ENCODE measurements at regions not wholly inside any gene's neighbourhood (a gene's known extent, or its start where the extent isn't known, plus 50 kb on each side); places are given as distances from the start of the nearest gene placed in this dataset.

- TF ChIP-seq MGA (IDR thresholded peaks at IDR 0.05): no peak
- TF ChIP-seq THRB (CRISPR knock-in tag; conservative IDR thresholded peaks at IDR 0.05): no peak
- TF ChIP-seq REST (IDR thresholded peaks at IDR 0.05; ENCODE audit: borderline replicate concordance): no peak
- TF ChIP-seq REST (CRISPR knock-in tag; IDR thresholded peaks at IDR 0.05; ENCODE audit: low read depth): no peak
These were observed 148.6 kb downstream of the TRIM29 start (continued) for GRCh38 chr11:119989159-119989821.

All from K562 (cell line).